ENCODE measurements at regions not wholly inside any gene's neighbourhood (a gene's known extent, or its start where the extent isn't known, plus 50 kb on each side); places are given as distances from the start of the nearest gene placed in this dataset.
"Not testable (repeated sequence)": the region's sequence is repeated elsewhere in the genome, so short reads cannot be mapped to it uniquely, and the experiment has no call there.

- not testable (repeated sequence) for TF ChIP-seq EMX1 (CRISPR knock-in tag; IDR thresholded peaks at IDR 0.05)
- TF ChIP-seq, protein P1, sequence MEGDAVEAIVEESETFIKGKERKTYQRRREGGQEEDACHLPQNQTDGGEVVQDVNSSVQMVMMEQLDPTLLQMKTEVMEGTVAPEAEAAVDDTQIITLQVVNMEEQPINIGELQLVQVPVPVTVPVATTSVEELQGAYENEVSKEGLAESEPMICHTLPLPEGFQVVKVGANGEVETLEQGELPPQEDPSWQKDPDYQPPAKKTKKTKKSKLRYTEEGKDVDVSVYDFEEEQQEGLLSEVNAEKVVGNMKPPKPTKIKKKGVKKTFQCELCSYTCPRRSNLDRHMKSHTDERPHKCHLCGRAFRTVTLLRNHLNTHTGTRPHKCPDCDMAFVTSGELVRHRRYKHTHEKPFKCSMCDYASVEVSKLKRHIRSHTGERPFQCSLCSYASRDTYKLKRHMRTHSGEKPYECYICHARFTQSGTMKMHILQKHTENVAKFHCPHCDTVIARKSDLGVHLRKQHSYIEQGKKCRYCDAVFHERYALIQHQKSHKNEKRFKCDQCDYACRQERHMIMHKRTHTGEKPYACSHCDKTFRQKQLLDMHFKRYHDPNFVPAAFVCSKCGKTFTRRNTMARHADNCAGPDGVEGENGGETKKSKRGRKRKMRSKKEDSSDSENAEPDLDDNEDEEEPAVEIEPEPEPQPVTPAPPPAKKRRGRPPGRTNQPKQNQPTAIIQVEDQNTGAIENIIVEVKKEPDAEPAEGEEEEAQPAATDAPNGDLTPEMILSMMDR (IDR thresholded peaks at IDR 0.05), result not testable (repeated sequence)
Observed at GRCh38 chr5:99470636-99471035, 541.8 kb upstream of the CHD1 start.

Data from WTC11 (cell line).